Gastroesophageal sphincter (tissue), 3 donors: ENCODE measurements at regions not wholly inside any gene's neighbourhood (a gene's known extent, or its start where the extent isn't known, plus 50 kb on each side); places are given as distances from the start of the nearest gene placed in this dataset.

Experiments
- CTCF ChIP-seq, 4 experiments: fragments of 200-600 bp in 2 of 4; fragments of 450-650 bp in 2 of 4; sonication (generic) in 1 of 4; IDR thresholded peaks; one replicate each; pipeline ENCODE4 v1.5.1; 2017 to 2019; ENCODE audit warnings: antibody characterized with exemption in 4 of 4, mild to moderate bottlenecking in 2 of 4, moderate library complexity in 2 of 4
- EP300 ChIP-seq: sonication (generic); formaldehyde crosslinking; IDR thresholded peaks from one replicate; pipeline ENCODE4 v1.6.1; 2017; ENCODE audit warnings: antibody characterized with exemption, mild to moderate bottlenecking
- POLR2A ChIP-seq, 2 donors: fragments of 450-650 bp; IDR thresholded peaks; one replicate each; pipeline ENCODE4 v1.6.1; 2017; ENCODE audit warnings: antibody characterized with exemption in 2 of 2, mild to moderate bottlenecking in 2 of 2, moderate library complexity in 1 of 2
- POLR2AphosphoS5 ChIP-seq: sonication (generic); formaldehyde crosslinking; IDR thresholded peaks from one replicate; pipeline ENCODE4 v1.6.1; 2017; ENCODE audit warnings: antibody characterized with exemption

- no peak for TF ChIP-seq POLR2A (IDR thresholded peaks at IDR 0.05)
- TF ChIP-seq CTCF (IDR thresholded peaks at IDR 0.05) = no peak
- no peak for TF ChIP-seq EP300
- TF ChIP-seq POLR2AphosphoS5 = no peak
Measured at GRCh38 chr4:27779827-27780226, 919.2 kb downstream of the STIM2 start.
